Smooth muscle cell of the brain vasculature (primary cell): ENCODE measurements at regions not wholly inside any gene's neighbourhood (a gene's known extent, or its start where the extent isn't known, plus 50 kb on each side); places are given as distances from the start of the nearest gene placed in this dataset.

ENCODE experiments used
- DNase-seq: peaks from one replicate; pipeline ENCODE4 v3.0.0-alpha.2; 2012; ENCODE audit warnings: low read depth, low spot score

- no peak for DNase-seq
These were observed 227.2 kb upstream of the GOLIM4 start for GRCh38 chr3:168322941-168323340.

GRCh38 chr3:168314166-168314565 is 218.4 kb upstream of the GOLIM4 start:
- DNase-seq = no peak

DNA sequence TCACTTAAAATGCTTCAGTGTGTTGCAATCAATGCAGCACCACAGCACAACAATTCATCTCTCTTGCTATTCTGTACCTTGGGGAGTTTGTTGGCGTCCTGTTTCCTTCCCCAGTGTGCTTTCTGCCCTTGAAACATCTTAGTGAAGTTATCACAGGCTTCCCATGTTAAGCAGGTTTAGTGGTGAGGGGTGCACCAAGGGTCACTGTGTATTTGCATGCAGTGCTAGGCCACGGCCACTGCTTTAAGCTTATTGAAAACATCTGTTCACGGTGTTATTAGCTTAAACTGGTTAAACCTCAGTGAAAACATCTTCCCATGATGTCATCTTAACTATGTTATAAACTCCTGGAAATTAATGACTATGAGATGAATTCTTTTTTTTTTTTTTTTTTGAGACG is 217.3 kb upstream of the GOLIM4 start:
- DNase-seq = no peak

- no peak for DNase-seq
These were observed 212.2 kb upstream of the GOLIM4 start for GRCh38 chr3:168307893-168308292.

DNA sequence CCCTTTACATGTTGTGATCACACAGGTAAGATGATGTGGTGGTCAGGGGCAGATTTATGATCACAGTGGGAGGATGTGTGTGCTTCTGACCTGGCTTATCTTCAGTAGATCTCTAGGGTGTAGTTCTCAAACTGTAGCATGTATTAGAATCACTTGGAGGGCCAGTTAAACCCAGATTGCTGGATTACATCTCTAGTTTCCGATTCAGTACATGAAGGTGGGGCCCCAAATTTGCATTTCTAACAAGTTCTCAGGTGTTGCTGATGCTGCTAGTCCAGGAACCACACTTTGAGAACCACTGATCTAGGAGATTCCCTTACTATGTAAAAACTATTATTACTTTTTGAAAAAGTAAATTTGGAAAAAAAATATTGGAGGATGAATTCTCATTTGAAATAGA is 199.3 kb upstream of the GOLIM4 start:
- no peak for DNase-seq

- no peak for DNase-seq
These were observed 196.6 kb upstream of the GOLIM4 start for GRCh38 chr3:168292296-168292695.

DNA sequence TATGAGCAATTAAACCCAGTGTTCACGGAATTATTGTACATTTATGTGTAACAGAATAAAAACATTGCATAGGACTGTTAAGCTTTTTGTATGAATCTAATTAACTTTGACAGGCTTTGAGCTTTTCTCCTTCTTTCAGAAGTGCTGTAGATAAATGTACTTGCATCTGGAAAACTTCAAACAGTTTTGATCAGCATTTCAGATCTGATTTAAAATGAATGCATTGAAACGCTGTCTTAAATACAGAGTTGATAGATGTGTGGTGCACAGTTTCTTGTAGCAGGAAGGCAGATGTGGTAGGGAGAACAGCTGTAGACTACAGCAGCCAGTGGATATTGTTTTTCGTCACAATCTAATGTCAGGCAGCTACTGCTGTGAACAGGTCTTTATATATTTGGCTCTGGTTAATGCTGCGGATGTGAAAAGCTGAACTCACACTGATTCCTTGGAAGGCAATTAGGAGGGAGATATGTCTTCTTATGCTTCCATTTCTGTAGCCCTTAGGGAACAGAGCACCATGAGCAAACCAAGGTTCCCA is 193.8 kb upstream of the GOLIM4 start:
- no peak for DNase-seq

DNA sequence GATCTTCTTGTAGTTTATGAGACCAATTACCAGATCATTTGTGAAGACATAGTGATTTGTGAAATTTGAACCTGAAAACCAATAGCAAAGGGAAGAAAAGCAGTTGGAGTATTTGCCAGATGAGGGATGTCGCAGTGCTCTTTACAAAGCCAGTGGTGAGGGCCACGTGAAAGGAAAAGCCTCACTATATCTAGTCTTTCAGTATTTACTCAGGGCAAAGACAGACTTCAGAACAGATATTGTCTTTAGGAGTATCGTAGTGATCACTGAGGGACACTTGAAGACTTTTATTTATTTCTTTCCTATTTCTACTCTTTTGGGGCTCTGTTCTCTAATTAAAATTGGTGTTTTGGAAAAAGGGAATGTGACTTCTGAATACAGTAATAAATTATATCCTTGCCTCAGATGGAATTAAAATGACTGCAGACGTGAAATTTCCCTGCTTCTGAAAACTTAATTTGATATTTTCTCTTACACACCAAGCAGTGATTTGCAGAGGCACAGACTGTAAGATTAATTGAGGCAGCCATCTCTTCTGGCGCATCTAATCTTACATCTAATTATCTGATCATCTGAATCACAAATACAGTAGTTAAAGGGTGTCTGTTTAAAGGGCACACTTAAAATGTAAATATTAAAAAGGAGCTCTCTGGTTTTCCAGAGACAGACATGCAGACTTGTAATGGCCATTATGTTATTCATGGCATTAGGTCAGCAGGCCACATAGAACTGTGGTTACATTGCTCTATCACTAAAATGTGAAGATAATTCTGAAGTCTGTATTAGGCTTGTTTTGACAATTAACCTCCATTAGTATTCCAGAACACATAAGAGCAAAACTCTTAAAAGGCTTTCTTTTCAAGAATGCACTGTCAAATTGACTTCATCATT is 193.0 kb upstream of the GOLIM4 start:
- DNase-seq = no peak

DNA sequence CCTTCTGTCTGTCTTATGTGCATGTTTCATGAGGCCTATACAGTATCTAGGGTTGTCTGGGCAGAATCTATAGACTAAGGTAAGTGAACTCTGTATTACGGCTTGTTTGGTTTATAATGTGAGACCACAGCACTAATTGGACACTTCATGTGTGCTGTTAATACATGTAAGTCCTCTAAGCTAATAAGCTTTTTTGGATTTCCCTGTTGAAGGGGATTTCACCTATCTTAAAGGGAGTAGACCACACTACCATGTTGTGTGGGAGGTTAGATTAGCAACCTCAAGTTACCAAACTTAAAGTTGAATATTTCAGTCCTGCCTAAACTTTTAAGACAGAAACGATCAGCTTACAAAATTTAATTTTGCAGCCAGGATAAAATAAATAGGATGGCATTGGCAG is 189.8 kb upstream of the GOLIM4 start:
- DNase-seq = no peak

- no peak for DNase-seq
These were observed 189.0 kb upstream of the GOLIM4 start for GRCh38 chr3:168284728-168285127.

GRCh38 chr3:168275662-168276061 is 179.9 kb upstream of the GOLIM4 start:
- DNase-seq = no peak

DNA sequence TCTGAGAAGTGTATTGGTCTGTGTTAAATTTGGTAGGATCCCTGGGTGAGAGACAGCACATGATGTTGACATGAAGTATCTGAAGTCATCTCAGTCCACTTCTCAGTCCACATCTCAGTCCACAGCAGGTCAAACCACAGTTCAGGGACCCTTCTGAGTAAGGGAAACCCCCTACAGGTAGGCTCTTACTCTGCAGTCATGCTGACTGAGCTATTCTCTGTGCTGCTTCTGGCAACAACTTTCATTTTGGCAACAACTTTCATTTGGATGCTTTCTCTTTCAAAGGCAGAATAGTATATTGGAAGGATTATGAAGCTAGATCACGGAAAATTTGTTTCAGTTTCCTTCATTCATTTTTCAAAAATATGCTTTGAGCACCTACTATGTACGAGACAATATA is 178.2 kb upstream of the GOLIM4 start:
- no peak for DNase-seq

DNA sequence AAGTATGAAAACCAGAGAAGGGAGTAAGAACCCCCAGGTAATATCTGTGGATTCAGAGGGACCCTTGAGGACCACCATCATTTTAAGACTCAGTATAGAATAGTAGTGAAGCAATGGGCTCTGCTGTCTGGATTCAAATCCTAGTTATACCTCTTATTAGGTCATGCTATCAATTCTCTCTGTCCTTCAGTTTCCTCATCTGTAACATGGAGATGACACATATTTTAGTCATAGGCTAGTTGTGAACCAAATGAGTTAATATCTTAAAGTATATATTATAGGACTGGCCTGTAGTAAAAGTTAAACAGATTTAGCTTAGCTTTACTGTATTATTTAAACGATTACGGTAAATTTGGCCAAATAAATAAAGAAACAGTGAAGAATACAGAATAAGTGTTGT is 177.3 kb upstream of the GOLIM4 start:
- DNase-seq = no peak

DNA sequence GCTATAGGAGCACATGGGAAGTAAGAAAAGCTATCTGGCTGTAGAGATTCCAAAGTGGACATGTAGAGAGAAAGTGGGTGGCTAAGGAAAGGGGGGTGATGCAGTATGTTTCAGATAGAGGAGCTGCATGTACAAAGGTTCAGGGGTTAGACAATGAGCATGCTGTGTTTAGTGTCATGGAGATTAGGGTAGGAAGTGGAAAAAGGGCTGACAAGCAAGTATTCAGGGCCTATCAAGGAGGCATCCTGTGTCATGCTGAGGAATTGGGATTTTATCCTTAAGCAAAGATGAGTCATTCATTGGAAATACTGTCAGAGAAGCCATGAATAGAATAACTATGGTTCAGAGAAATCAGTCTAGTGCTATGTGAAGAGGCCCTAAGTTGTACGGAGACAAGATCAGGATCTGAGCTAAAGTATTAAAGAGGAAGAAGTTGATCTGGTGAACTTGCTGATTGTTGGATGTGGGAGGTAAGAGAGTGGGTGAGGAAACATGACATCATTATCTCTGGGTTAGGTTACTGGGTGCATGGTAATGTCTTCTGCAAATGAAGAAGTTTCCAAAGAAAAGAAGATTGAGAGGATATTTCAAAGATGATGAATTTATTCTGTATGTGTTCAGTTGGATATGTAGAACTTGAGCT is 176.7 kb upstream of the GOLIM4 start:
- no peak for DNase-seq

- DNase-seq = no peak
These were observed 176.2 kb upstream of the GOLIM4 start for GRCh38 chr3:168271932-168272331.

DNA sequence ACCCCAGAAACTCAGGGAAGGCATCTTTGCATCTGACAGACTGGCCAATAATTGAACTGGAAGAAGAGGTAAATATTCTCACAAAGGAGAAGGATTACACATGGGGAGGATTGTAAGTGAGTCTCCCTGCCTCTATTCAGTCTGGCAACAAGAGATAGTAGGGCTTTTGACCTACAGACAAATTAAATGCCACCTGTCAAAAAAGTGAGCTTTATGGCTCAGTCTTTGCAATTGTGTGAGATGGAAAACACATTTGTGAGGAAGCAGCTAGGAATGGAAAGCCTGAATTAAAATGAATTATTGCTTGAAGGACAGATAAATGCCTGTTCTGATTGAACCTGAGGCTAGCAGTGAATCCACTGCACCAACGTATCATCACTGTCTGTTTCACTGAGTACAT is 173.3 kb upstream of the GOLIM4 start:
- DNase-seq = no peak

- DNase-seq = no peak
These were observed 171.5 kb upstream of the GOLIM4 start for GRCh38 chr3:168267179-168267578.

GRCh38 chr3:168266335-168266734 is 170.6 kb upstream of the GOLIM4 start:
- no peak for DNase-seq

DNA sequence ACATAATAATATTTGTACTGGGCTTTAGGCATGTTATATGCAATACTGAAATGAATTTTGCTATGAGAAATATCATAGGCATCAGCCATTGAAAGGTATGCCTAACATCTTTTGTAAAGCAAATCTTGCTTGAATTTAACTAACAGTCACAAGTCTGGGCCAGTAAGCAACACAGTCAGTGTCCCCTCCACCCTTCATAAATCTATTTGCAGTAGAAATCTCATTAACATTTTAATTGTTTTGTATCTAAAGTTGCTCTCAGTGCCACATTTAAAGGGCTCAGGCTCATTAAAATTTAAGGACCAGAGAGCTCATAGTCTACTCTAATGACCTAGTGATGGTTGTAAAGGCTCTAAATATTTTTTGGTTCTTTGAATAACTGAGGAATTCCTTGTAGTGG is 167.2 kb upstream of the GOLIM4 start:
- no peak for DNase-seq

- no peak for DNase-seq
These were observed 165.1 kb upstream of the GOLIM4 start for GRCh38 chr3:168260859-168261258.

GRCh38 chr3:168251371-168251770 is 155.6 kb upstream of the GOLIM4 start:
- DNase-seq = no peak

GRCh38 chr3:168250415-168250861 is 154.7 kb upstream of the GOLIM4 start:
- DNase-seq = no peak
